ENCODE measurements at regions not wholly inside any gene's neighbourhood (a gene's known extent, or its start where the extent isn't known, plus 50 kb on each side); places are given as distances from the start of the nearest gene placed in this dataset.

DNA sequence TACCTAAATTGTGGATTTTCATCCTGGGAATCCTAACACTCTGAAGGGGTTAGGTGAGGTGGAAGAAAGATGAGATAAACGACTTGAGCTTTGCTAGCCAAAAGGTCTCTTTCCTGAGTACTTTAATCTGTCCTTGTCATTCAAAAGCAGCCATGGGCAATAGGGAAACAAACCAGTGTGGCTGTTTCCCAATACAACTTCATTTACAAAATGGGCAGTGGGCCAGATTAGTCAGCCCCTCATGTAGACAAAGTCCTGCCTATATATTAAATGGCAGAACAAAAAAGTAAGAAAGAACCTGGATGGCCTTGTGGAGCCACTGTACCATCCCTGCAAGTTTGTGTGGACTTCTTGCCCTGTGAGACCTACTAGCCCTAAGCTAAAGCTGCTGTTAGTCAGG is 51.0 kb upstream of the NFIL3 start (continued):
- TF ChIP-seq HDAC2 (IDR thresholded peaks at IDR 0.05; ENCODE audit: borderline replicate concordance in 1 of 2, low read depth in 2 of 2, low read length in 2 of 2), result no peak
- no peak for TF ChIP-seq CBX5 (IDR thresholded peaks at IDR 0.05; ENCODE audit: low read depth, low read length)

Measured in H1 (cell line).